ENCODE measurements at regions not wholly inside any gene's neighbourhood (a gene's known extent, or its start where the extent isn't known, plus 50 kb on each side); places are given as distances from the start of the nearest gene placed in this dataset.

- no peak for TF ChIP-seq EZH2phosphoT487 (IDR thresholded peaks at IDR 0.05; ENCODE audit: insufficient read depth, low read depth)
- no peak for TF ChIP-seq EZH2 (IDR thresholded peaks at IDR 0.05; ENCODE audit: insufficient read depth, poor library complexity, severe bottlenecking)
- H3K27me3 ChIP-seq (replicated peaks; ENCODE audit: insufficient read depth): no peaks in the 10 kb centered on the region
Measured at GRCh38 chr4:32206756-32207155, 1486.6 kb downstream of the PCDH7 start.

DNA sequence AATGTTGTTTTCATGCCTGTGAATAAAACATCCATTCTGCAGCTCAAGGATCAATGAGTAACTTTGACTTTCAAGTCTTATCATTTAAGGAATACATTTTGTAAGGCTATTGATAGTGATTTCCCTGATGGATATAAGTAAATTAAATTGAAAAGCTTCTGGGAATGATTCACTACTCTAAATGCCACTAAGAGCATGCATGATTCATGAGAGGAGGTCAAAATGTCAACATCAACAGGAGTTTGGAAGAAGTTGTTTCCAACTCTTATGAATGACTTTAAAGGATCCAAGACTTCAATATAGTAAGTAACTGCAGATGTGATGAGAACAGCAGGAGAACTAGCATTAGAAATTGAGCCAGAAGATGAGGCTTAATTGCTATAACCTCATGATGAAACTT is 1487.3 kb downstream of the PCDH7 start:
- no peak for DNase-seq
- H3K4me2 ChIP-seq (ENCODE audit: unreplicated experiment): no peak overlapping the region
- in situ Hi-C loops (cut with MboI): no loop called here

More at GRCh38 chr4:32206756-32207155, 1486.6 kb downstream of the PCDH7 start:
- Histone ChIP-seq H3K9ac (no peak overlapping the region), H3K4me2 (ENCODE audit: unreplicated experiment) (no peak overlapping the region), H3K79me2 (ENCODE audit: insufficient read depth) (no peaks in the 10 kb centered on the region), H4K20me1 (ENCODE audit: insufficient read depth) (no peaks in the 10 kb centered on the region), H3K36me3 (ENCODE audit: low read depth) (no peaks in the 10 kb centered on the region), H3K9me2 (ENCODE audit: insufficient read depth) (no peaks in the 10 kb centered on the region), H2AFZ (no peak overlapping the region), H3F3A (ENCODE audit: insufficient read depth) (no peaks in the 10 kb centered on the region), H3K9me3 (ENCODE audit: low read depth) (no peaks in the 10 kb centered on the region), H3K4me1 (ENCODE audit: insufficient read depth) (no peaks in the 10 kb centered on the region), H3K27ac (no peak overlapping the region), H3K4me3 (no peak overlapping the region)
- no peak for DNase-seq
- 19 to 22% methylated on average over 3 of the region's 3 CpGs for WGBS, 2 experiments (ENCODE audit: low coverage in 1 of 2, low lambda C conversion rate in 2 of 2, missing lambda C conversion rate in 2 of 2)
- in situ Hi-C loops (cut with MboI): no loop called here

DNA sequence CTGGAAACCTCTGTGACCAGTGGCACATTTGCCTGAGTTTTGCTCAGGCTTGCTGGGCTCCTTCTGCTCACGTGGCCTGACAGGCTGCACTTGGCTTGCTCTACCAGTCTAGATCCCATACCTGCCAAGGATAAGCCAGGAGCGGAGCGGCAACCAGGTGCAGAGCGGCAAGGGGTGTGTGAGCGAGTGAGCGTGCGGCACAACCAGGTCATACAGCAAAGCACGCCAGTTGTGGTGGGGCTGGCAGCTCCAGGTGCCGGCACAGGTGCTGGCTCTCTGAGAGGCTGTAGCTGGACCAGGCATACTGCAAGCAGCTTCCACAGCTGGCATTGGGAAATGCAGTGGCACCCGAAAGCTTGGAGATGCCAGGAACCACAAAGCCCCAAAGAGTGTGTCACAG is 1495.1 kb downstream of the PCDH7 start:
- H3K9me3 ChIP-seq (ENCODE audit: low read depth): no peaks in the 10 kb centered on the region
- no peak overlapping the region for H3K4me2 ChIP-seq (ENCODE audit: unreplicated experiment)
- no peaks in the 10 kb centered on the region for H3K27me3 ChIP-seq (replicated peaks; ENCODE audit: insufficient read depth)
- in situ Hi-C loops (cut with MboI): no loop called here
- H3K27ac ChIP-seq: no peak overlapping the region
- no peaks in the 10 kb centered on the region for H3K4me1 ChIP-seq (ENCODE audit: insufficient read depth)
- H3K4me3 ChIP-seq: no peak overlapping the region
- H4K20me1 ChIP-seq (ENCODE audit: insufficient read depth): no peaks in the 10 kb centered on the region
- H3K79me2 ChIP-seq (ENCODE audit: insufficient read depth): no peaks in the 10 kb centered on the region
- H3K9ac ChIP-seq: no peak overlapping the region
- no peaks in the 10 kb centered on the region for H3F3A ChIP-seq (ENCODE audit: insufficient read depth)
- 61 to 64% methylated on average over 10 of the region's 10 CpGs for WGBS, 2 experiments (ENCODE audit: low coverage in 1 of 2, low lambda C conversion rate in 2 of 2, missing lambda C conversion rate in 2 of 2)
- H3K36me3 ChIP-seq (ENCODE audit: low read depth): no peaks in the 10 kb centered on the region
- H2AFZ ChIP-seq: no peak overlapping the region
- no peaks in the 10 kb centered on the region for H3K9me2 ChIP-seq (ENCODE audit: insufficient read depth)
- TF ChIP-seq EZH2phosphoT487 (IDR thresholded peaks at IDR 0.05; ENCODE audit: insufficient read depth, low read depth) (no peak), EZH2 (IDR thresholded peaks at IDR 0.05; ENCODE audit: insufficient read depth, poor library complexity, severe bottlenecking) (no peak)
- DNase-seq: no peak

More for the DNA sequence above, 1487.3 kb downstream of the PCDH7 start:
- TF ChIP-seq EZH2 (IDR thresholded peaks at IDR 0.05; ENCODE audit: insufficient read depth, poor library complexity, severe bottlenecking): no peak
- TF ChIP-seq EZH2phosphoT487 (IDR thresholded peaks at IDR 0.05; ENCODE audit: insufficient read depth, low read depth): no peak
- H3K79me2 ChIP-seq (ENCODE audit: insufficient read depth): no peaks in the 10 kb centered on the region
- no peaks in the 10 kb centered on the region for H3K27me3 ChIP-seq (replicated peaks; ENCODE audit: insufficient read depth)
- H3K9me2 ChIP-seq (ENCODE audit: insufficient read depth): no peaks in the 10 kb centered on the region
- H3K4me1 ChIP-seq (ENCODE audit: insufficient read depth): no peaks in the 10 kb centered on the region
- H3K27ac ChIP-seq: no peak overlapping the region
- no peaks in the 10 kb centered on the region for H3F3A ChIP-seq (ENCODE audit: insufficient read depth)
- no peak overlapping the region for H3K9ac ChIP-seq
- H3K9me3 ChIP-seq (ENCODE audit: low read depth): no peaks in the 10 kb centered on the region
- H3K36me3 ChIP-seq (ENCODE audit: low read depth): no peaks in the 10 kb centered on the region
- no peak overlapping the region for H3K4me3 ChIP-seq
- H4K20me1 ChIP-seq (ENCODE audit: insufficient read depth): no peaks in the 10 kb centered on the region
- H2AFZ ChIP-seq: no peak overlapping the region

GRCh38 chr4:32216502-32216901 is 1496.3 kb downstream of the PCDH7 start:
- 40 to 42% methylated on average over 8 to 9 of the region's 9 CpGs for WGBS, 2 experiments (ENCODE audit: low coverage in 1 of 2, low lambda C conversion rate in 2 of 2, missing lambda C conversion rate in 2 of 2)

More at GRCh38 chr4:32216502-32216901, 1496.3 kb downstream of the PCDH7 start:
- no peak overlapping the region for H3K4me3 ChIP-seq
- H4K20me1 ChIP-seq (ENCODE audit: insufficient read depth): no peaks in the 10 kb centered on the region
- H3F3A ChIP-seq (ENCODE audit: insufficient read depth): no peaks in the 10 kb centered on the region
- no peaks in the 10 kb centered on the region for H3K4me1 ChIP-seq (ENCODE audit: insufficient read depth)
- TF ChIP-seq EZH2 (IDR thresholded peaks at IDR 0.05; ENCODE audit: insufficient read depth, poor library complexity, severe bottlenecking): no peak
- no peak for TF ChIP-seq EZH2phosphoT487 (IDR thresholded peaks at IDR 0.05; ENCODE audit: insufficient read depth, low read depth)
- no peaks in the 10 kb centered on the region for H3K36me3 ChIP-seq (ENCODE audit: low read depth)
- H3K79me2 ChIP-seq (ENCODE audit: insufficient read depth): no peaks in the 10 kb centered on the region
- no peaks in the 10 kb centered on the region for H3K27me3 ChIP-seq (replicated peaks; ENCODE audit: insufficient read depth)
- no peaks in the 10 kb centered on the region for H3K9me2 ChIP-seq (ENCODE audit: insufficient read depth)
- no peaks in the 10 kb centered on the region for H3K9me3 ChIP-seq (ENCODE audit: low read depth)
- no peak overlapping the region for H3K27ac ChIP-seq
- no peak overlapping the region for H3K9ac ChIP-seq
- H3K4me2 ChIP-seq (ENCODE audit: unreplicated experiment): no peak overlapping the region
- H2AFZ ChIP-seq: no peak overlapping the region
- in situ Hi-C loops (cut with MboI): no loop called here
- DNase-seq: no peak
